ENCODE measurements at regions not wholly inside any gene's neighbourhood (a gene's known extent, or its start where the extent isn't known, plus 50 kb on each side); places are given as distances from the start of the nearest gene placed in this dataset.

DNA sequence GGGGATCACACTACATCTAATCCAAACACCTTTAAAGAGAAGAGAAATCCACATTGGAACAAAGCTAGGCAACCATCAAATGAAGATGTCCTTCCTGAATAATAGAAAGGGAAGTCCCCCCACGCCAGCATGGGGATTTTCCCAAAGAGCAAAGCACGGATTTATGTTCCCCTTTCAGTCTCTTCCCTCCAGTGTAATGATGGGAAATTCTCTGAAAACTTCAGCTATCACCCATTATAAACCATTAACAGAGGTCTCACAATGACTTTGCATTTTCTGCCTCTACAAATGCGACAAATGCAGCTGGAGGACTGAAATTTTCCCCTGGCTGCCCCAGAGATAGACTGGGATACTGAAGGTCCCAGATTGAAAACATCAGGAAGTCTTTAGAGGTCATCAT, 368.7 kb downstream of the EFNA5 start:
- TF ChIP-seq, protein P1, sequence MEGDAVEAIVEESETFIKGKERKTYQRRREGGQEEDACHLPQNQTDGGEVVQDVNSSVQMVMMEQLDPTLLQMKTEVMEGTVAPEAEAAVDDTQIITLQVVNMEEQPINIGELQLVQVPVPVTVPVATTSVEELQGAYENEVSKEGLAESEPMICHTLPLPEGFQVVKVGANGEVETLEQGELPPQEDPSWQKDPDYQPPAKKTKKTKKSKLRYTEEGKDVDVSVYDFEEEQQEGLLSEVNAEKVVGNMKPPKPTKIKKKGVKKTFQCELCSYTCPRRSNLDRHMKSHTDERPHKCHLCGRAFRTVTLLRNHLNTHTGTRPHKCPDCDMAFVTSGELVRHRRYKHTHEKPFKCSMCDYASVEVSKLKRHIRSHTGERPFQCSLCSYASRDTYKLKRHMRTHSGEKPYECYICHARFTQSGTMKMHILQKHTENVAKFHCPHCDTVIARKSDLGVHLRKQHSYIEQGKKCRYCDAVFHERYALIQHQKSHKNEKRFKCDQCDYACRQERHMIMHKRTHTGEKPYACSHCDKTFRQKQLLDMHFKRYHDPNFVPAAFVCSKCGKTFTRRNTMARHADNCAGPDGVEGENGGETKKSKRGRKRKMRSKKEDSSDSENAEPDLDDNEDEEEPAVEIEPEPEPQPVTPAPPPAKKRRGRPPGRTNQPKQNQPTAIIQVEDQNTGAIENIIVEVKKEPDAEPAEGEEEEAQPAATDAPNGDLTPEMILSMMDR (IDR thresholded peaks at IDR 0.05) = no peak

DNA sequence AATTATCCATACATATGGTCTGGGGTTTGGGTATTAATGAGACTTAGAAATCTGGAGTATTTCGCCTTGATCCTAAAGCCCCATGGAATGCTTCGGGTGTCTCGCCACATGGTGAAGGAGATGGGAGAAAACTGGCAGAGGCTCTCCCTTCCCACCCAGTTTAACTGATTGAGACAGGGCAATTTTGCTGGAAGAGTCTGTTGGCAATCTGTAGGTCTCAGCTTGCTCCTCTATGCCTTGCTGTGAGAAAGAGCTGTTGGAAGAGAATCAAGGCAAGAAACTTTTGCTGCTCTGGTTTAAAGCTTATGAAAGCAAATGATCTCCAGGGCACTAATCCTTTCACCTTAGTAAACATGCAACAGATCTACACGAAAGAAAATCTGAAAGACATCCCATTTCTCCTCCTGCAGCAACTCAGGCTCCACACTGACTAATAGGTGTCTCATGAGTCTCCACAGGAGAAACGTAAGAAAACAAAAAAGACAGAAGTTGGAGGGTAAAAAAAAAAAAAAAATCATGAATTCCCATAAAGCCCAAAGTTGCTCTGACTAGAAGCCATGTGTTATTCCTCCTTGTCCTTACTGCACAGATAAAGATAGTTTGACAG, 369.9 kb downstream of the EFNA5 start:
- TF ChIP-seq, protein P1 (IDR thresholded peaks at IDR 0.05) = no peak
- Mint-ChIP-seq H3K9me3 (peaks cover 8% of the 10 kb centered on the region), H3K36me3 (ENCODE audit: low read depth) (no peaks in the 10 kb centered on the region), H3K4me3 (no peak overlapping the region), H3K4me1 (peaks cover 20% of the 10 kb centered on the region), H3K27me3 (ENCODE audit: low read depth, poor library complexity) (peaks cover 4% of the 10 kb centered on the region), H3K27ac (no peak overlapping the region)
- no peak for DNase-seq

More for the DNA sequence above, 368.7 kb downstream of the EFNA5 start:
- H3K27me3 Mint-ChIP-seq (ENCODE audit: low read depth, poor library complexity) = peaks cover 4% of the 10 kb centered on the region
- no peak for DNase-seq
- H3K4me3 Mint-ChIP-seq = no peak overlapping the region
- H3K36me3 Mint-ChIP-seq (ENCODE audit: low read depth) = no peaks in the 10 kb centered on the region
- H3K4me1 Mint-ChIP-seq = peaks cover 14% of the 10 kb centered on the region
- H3K9me3 Mint-ChIP-seq = peaks cover 8% of the 10 kb centered on the region
- no peak overlapping the region for H3K27ac Mint-ChIP-seq

DNA sequence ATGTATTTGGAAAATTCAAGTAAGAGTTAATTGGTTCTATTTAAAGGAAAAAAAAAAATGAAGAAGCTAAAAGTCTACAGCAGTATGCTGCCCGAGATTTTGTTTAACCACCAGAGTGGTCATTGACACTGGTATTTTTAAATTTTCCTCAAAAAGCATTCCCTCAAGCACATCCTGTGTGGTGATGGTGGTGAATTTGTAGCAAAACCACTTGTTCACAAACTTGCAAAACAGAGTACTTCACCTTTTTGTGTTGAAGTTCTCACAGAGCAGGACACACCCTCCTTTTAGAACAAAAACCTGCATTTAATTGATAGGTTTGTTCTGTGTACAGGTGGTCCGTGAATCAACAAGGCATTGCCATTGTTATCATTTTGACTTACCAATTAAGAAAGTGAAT, 374.2 kb downstream of the EFNA5 start:
- H3K4me3 Mint-ChIP-seq = no peak overlapping the region
- H3K4me1 Mint-ChIP-seq = peaks cover 32% of the 10 kb centered on the region
- TF ChIP-seq, protein P1 (IDR thresholded peaks at IDR 0.05) = no peak
- H3K27me3 Mint-ChIP-seq (ENCODE audit: low read depth, poor library complexity) = peaks cover 4% of the 10 kb centered on the region
- no peak overlapping the region for H3K27ac Mint-ChIP-seq
- H3K36me3 Mint-ChIP-seq (ENCODE audit: low read depth) = no peaks in the 10 kb centered on the region
- DNase-seq = no peak
- H3K9me3 Mint-ChIP-seq = peaks cover 8% of the 10 kb centered on the region

GRCh38 chr5:107295914-107296313, 374.8 kb downstream of the EFNA5 start:
- Mint-ChIP-seq H3K4me3 (no peak overlapping the region), H3K9me3 (peaks cover 8% of the 10 kb centered on the region), H3K27ac (no peak overlapping the region), H3K36me3 (ENCODE audit: low read depth) (no peaks in the 10 kb centered on the region), H3K4me1 (peaks cover 27% of the 10 kb centered on the region), H3K27me3 (ENCODE audit: low read depth, poor library complexity) (peaks cover 4% of the 10 kb centered on the region)
- DNase-seq = no peak
- TF ChIP-seq, protein P1 (IDR thresholded peaks at IDR 0.05) = no peak

GRCh38 chr5:107294669-107295068, 376.1 kb downstream of the EFNA5 start:
- Mint-ChIP-seq H3K27ac (no peak overlapping the region), H3K4me1 (peaks cover 30% of the 10 kb centered on the region)
- DNase-seq = no peak

DNA sequence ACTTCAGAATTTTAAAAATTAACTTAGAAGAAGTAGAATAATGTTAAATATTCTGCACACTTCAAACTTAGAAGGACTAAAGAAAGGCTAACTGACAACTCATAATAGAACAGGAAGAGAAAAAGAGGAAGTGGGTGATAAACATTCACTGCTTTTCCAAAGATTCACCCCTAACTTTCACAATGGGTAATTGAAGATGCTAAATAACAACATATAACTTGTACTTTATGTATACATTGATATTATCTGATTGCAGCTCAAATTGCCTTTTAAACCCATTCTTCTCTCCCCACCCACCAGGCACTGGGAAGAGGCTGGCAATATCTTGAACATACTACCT, 376.6 kb downstream of the EFNA5 start:
- H3K27ac Mint-ChIP-seq = no peak overlapping the region
- H3K4me3 Mint-ChIP-seq = no peak overlapping the region
- DNase-seq = no peak
- H3K9me3 Mint-ChIP-seq = peaks cover 8% of the 10 kb centered on the region
- H3K36me3 Mint-ChIP-seq (ENCODE audit: low read depth) = no peaks in the 10 kb centered on the region
- peaks cover 34% of the 10 kb centered on the region for H3K4me1 Mint-ChIP-seq
- TF ChIP-seq, protein P1 (IDR thresholded peaks at IDR 0.05) = no peak
- H3K27me3 Mint-ChIP-seq (ENCODE audit: low read depth, poor library complexity) = no peaks in the 10 kb centered on the region

More at GRCh38 chr5:107294669-107295068, 376.1 kb downstream of the EFNA5 start:
- TF ChIP-seq, protein P1 (IDR thresholded peaks at IDR 0.05) = no peak
- Mint-ChIP-seq H3K4me3 (no peak overlapping the region), H3K27me3 (ENCODE audit: low read depth, poor library complexity) (peaks cover 3% of the 10 kb centered on the region), H3K9me3 (peaks cover 8% of the 10 kb centered on the region), H3K36me3 (ENCODE audit: low read depth) (no peaks in the 10 kb centered on the region)

All from nephron progenitor cell (in vitro differentiated cells).